ENCODE measurements at regions not wholly inside any gene's neighbourhood (a gene's known extent, or its start where the extent isn't known, plus 50 kb on each side); places are given as distances from the start of the nearest gene placed in this dataset.

- TF ChIP-seq CTCF (conservative IDR thresholded peaks at IDR 0.05), result no peak
- Mint-ChIP-seq H3K27ac (no peak overlapping the region), H3K4me3 (no peak overlapping the region), H3K27me3 (peaks cover 3% of the 10 kb centered on the region), H3K9me3 (no peaks in the 10 kb centered on the region), H3K36me3 (peaks cover 3% of the 10 kb centered on the region), H3K4me1 (ENCODE audit: unreplicated experiment) (no peaks in the 10 kb centered on the region)
- no peak for DNase-seq (ENCODE audit: extremely low spot score, unreplicated experiment)
Observed at GRCh38 chr7:17184805-17185689, 113.4 kb upstream of the AHR start.

GRCh38 chr7:17185690-17186070 lies 112.8 kb upstream of the AHR start:
- no peak for DNase-seq (ENCODE audit: extremely low spot score, unreplicated experiment)
- H3K36me3 Mint-ChIP-seq, result peaks cover 3% of the 10 kb centered on the region
- H3K4me3 Mint-ChIP-seq, result no peak overlapping the region
- TF ChIP-seq CTCF (conservative IDR thresholded peaks at IDR 0.05), result no peak
- no peaks in the 10 kb centered on the region for H3K9me3 Mint-ChIP-seq
- H3K4me1 Mint-ChIP-seq (ENCODE audit: unreplicated experiment), result no peaks in the 10 kb centered on the region
- peaks cover 3% of the 10 kb centered on the region for H3K27me3 Mint-ChIP-seq
- H3K27ac Mint-ChIP-seq, result no peak overlapping the region

GRCh38 chr7:17186745-17187530 lies 111.5 kb upstream of the AHR start:
- no peak for TF ChIP-seq CTCF (conservative IDR thresholded peaks at IDR 0.05)
- H3K27me3 Mint-ChIP-seq, result no peaks in the 10 kb centered on the region
- no peaks in the 10 kb centered on the region for H3K4me1 Mint-ChIP-seq (ENCODE audit: unreplicated experiment)
- no peaks in the 10 kb centered on the region for H3K9me3 Mint-ChIP-seq
- H3K36me3 Mint-ChIP-seq, result no peaks in the 10 kb centered on the region
- no peak overlapping the region for H3K4me3 Mint-ChIP-seq
- DNase-seq (ENCODE audit: extremely low spot score, unreplicated experiment), result no peak
- no peak overlapping the region for H3K27ac Mint-ChIP-seq

GRCh38 chr7:17194656-17195055 lies 103.8 kb upstream of the AHR start:
- Mint-ChIP-seq H3K9me3 (no peaks in the 10 kb centered on the region), H3K36me3 (no peaks in the 10 kb centered on the region), H3K27ac (no peak overlapping the region), H3K27me3 (no peaks in the 10 kb centered on the region), H3K4me1 (ENCODE audit: unreplicated experiment) (no peaks in the 10 kb centered on the region), H3K4me3 (no peak overlapping the region)
- no peak for TF ChIP-seq CTCF (conservative IDR thresholded peaks at IDR 0.05)
- DNase-seq (ENCODE audit: extremely low spot score, unreplicated experiment), result no peak

GRCh38 chr7:17195576-17195975 lies 102.9 kb upstream of the AHR start:
- Mint-ChIP-seq H3K27ac (no peak overlapping the region), H3K36me3 (no peaks in the 10 kb centered on the region), H3K4me3 (no peak overlapping the region), H3K9me3 (no peaks in the 10 kb centered on the region), H3K27me3 (no peaks in the 10 kb centered on the region), H3K4me1 (ENCODE audit: unreplicated experiment) (no peaks in the 10 kb centered on the region)
- TF ChIP-seq CTCF (conservative IDR thresholded peaks at IDR 0.05), result no peak
- no peak for DNase-seq (ENCODE audit: extremely low spot score, unreplicated experiment)
